GM12878 (cell line): ENCODE measurements at regions not wholly inside any gene's neighbourhood (a gene's known extent, or its start where the extent isn't known, plus 50 kb on each side); places are given as distances from the start of the nearest gene placed in this dataset.

Experiments
- ATAC-seq: fragments of 200-7000 bp; cut with Tn5 transposase; 3 replicates; pipeline ENCODE4 v1.9.1; 2020; ENCODE audit warnings: mild to moderate bottlenecking, moderate library complexity
- BruUV-seq: library from RNA; stranded (reverse); fragments of 400-500 nt; replicated peaks from 2 replicates; lab custom pipeline; 2021; lab: Mats Ljungman, UMichigan
- CTCF ChIA-PET: fragments of 300-600 bp; sonication (Branson Sonifier 250); formaldehyde crosslinking; extraction: SDS; loops from one replicate; lab custom pipeline; 2021; ENCODE audit warnings: inconsistent platforms; lab: Yijun Ruan, JAX
- POLR2A ChIA-PET: fragments of 350-600 bp; formaldehyde crosslinking; extraction: SDS; loops from one replicate; lab custom pipeline; 2021; ENCODE audit warnings: inconsistent platforms; lab: Charles Lee
- RAD21 ChIA-PET: fragments of 300-600 bp; sonication (Branson Sonifier 250); formaldehyde crosslinking; loops from one replicate; lab custom pipeline; 2023; ENCODE audit warnings: antibody characterized with exemption; ENCODE audit not compliant: unreplicated experiment; lab: Charles Lee
- SMC1A ChIA-PET: fragments of 300-600 bp; sonication (Branson Sonifier 250); formaldehyde crosslinking; loops from one replicate; lab custom pipeline; 2023; ENCODE audit not compliant: unreplicated experiment, uncharacterized antibody; lab: Charles Lee
- DNase-seq: peaks from one replicate; pipeline ENCODE4 v3.0.0-alpha.2; 2011; ENCODE audit warnings: low read depth, low spot score
- FAIRE-seq: peaks from 3 replicates; lab custom pipeline; 2011; peaks lifted over from hg19 to GRCh38; lab: Jason Lieb, UNC
- H2AFZ ChIP-seq: 2 replicates; pipeline ENCODE4 v1.6.0; 2011; ENCODE audit warnings: low read depth, low read length, control low read depth; ENCODE audit not compliant: control insufficient read depth
- H3K27ac ChIP-seq: 2 replicates; pipeline ENCODE4 v1.5.1; 2011; ENCODE audit warnings: control low read depth; ENCODE audit not compliant: control insufficient read depth, insufficient read depth
- H3K27me3 ChIP-seq, 2 experiments: replicated peaks in 1 of 2; 2 replicates each; pipeline versions ENCODE4 v1.6.0 to v1.6.1; 2011; ENCODE audit warnings: low read length in 1 of 2; ENCODE audit not compliant: control insufficient read depth in 2 of 2, insufficient read depth in 2 of 2
- H3K36me3 ChIP-seq, 2 experiments: 2 replicates each; pipeline ENCODE4 v1.5.1; 2011; ENCODE audit warnings: low read length in 1 of 2; ENCODE audit not compliant: control insufficient read depth in 2 of 2, insufficient read depth in 2 of 2
- H3K4me1 ChIP-seq: 2 replicates; pipeline ENCODE4 v1.6.1; 2011; ENCODE audit warnings: mild to moderate bottlenecking, low read length, moderate library complexity, mixed read lengths; ENCODE audit not compliant: control insufficient read depth, insufficient read depth
- H3K4me2 ChIP-seq: 2 replicates; pipeline ENCODE4 v1.6.0; 2011; ENCODE audit warnings: control low read depth; ENCODE audit not compliant: control insufficient read depth, insufficient read depth
- H3K4me3 ChIP-seq: fragments of 200-600 bp; sonication (generic); 2 replicates; pipeline ENCODE4 v1.5.1; 2016
- H3K79me2 ChIP-seq: 2 replicates; pipeline ENCODE4 v1.6.0; 2011; ENCODE audit warnings: low read length; ENCODE audit not compliant: control insufficient read depth, insufficient read depth
- H3K9ac ChIP-seq: 2 replicates; pipeline ENCODE4 v1.8.0; 2011; ENCODE audit warnings: low read length, control low read depth, mixed read lengths; ENCODE audit not compliant: control insufficient read depth, insufficient read depth
- H3K9me3 ChIP-seq: replicated peaks from 3 replicates; pipeline ENCODE4 v1.5.1; 2011; ENCODE audit warnings: mild to moderate bottlenecking, low read length; ENCODE audit not compliant: control insufficient read depth, insufficient read depth
- H4K20me1 ChIP-seq: 2 replicates; pipeline ENCODE4 v1.6.0; 2011; ENCODE audit not compliant: control insufficient read depth, insufficient read depth
- BRCA1 ChIP-seq: IDR thresholded peaks from 2 replicates; pipeline ENCODE4 v1.6.1; 2011; ENCODE audit warnings: low read depth, low read length, improper control_type of control experiment
- CREM ChIP-seq: IDR thresholded peaks from 2 replicates; pipeline ENCODE4 v1.6.1; 2014; ENCODE audit warnings: antibody characterized with exemption, low read depth
- FOXM1 ChIP-seq: IDR thresholded peaks from 2 replicates; pipeline ENCODE4 v1.6.1; 2012; ENCODE audit warnings: low read depth, mild to moderate bottlenecking, inconsistent platforms, low read length, moderate library complexity
- GABPA ChIP-seq: IDR thresholded peaks from 2 replicates; pipeline ENCODE4 v1.6.1; 2014; ENCODE audit warnings: antibody characterized with exemption, low read depth, mild to moderate bottlenecking, inconsistent platforms
- KAT2A ChIP-seq: conservative IDR thresholded peaks from 2 replicates; pipeline ENCODE4 v1.6.1; 2011; ENCODE audit warnings: low read depth, low read length; ENCODE audit not compliant: control insufficient read depth
- SMC3 ChIP-seq: IDR thresholded peaks from 2 replicates; pipeline ENCODE4 v1.6.1; 2011; ENCODE audit warnings: low read length, improper control_type of control experiment, borderline replicate concordance
- SUPT20H ChIP-seq: IDR thresholded peaks from 2 replicates; pipeline ENCODE4 v1.6.1; 2011; ENCODE audit warnings: low read depth, mild to moderate bottlenecking, low read length, moderate library complexity, borderline replicate concordance; ENCODE audit not compliant: control insufficient read depth
- SUZ12 ChIP-seq: fragments of 200-600 bp; sonication (generic); IDR thresholded peaks from one replicate; pipeline ENCODE4 v1.6.1; 2018; ENCODE audit warnings: antibody characterized with exemption, mild to moderate bottlenecking; ENCODE audit not compliant: unreplicated experiment
- TCF3 ChIP-seq: IDR thresholded peaks from 2 replicates; pipeline ENCODE4 v1.6.1; 2012; ENCODE audit warnings: low read depth, mild to moderate bottlenecking, low read length, borderline replicate concordance; ENCODE audit not compliant: insufficient read depth
- TCF7 ChIP-seq: IDR thresholded peaks from 2 replicates; pipeline ENCODE4 v1.6.1; 2014; ENCODE audit warnings: antibody characterized with exemption, borderline replicate concordance
- WGBS: methylation state at CpG from one replicate; pipeline ENCODE4 v1.1.6; 2016; ENCODE audit warnings: low lambda C conversion rate; ENCODE audit not compliant: insufficient replicate concordance, insufficient coverage; ENCODE audit errors: missing lambda C conversion rate; 5-methylcytosine and 5-hydroxymethylcytosine counted together
- in situ Hi-C: fragments of 300-500 bp; cut with MboI; formaldehyde crosslinking; loops from 9 replicates; pipeline ENCODE4 v1.14.3; 2018; ENCODE audit warnings: mixed read lengths
- intact Hi-C: fragments of 100-400 bp; cut with micrococcal nuclease; formaldehyde crosslinking; loops from one replicate; pipeline ENCODE4 v1.14.2; 2022; ENCODE audit not compliant: unreplicated experiment
- TF ChIP-seq, protein P1 (sequence below): fragments of 450-650 bp; IDR thresholded peaks from 2 replicates; pipeline ENCODE4 v1.6.1; 2017; ENCODE audit warnings: mild to moderate bottlenecking, moderate library complexity
- TF ChIP-seq, protein P2 (sequence below): fragments of 450-650 bp; IDR thresholded peaks from 2 replicates; pipeline ENCODE4 v1.6.1; 2017; ENCODE audit warnings: borderline replicate concordance

DNA sequence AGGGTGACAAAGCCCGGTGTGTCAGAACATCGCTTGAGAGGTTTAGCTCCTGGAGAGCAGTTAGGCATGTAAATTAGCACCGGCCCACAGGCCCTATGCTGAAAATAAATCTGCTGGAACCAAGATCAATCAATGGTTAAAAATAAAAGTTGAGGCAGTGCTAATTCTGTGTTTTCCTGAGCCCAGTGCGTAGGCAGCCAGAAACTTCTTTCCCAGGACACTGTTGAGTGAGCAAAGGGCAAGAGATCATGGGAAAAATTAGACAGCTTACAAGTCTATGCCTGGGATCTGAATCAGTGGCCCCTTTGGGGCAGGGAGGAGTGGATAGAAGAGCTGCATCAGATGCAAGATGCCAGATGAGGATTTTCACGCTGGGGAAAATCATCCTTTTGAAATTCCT, 539.2 kb downstream of the BUD13 start:
- TF ChIP-seq KAT2A (no peak), SUPT20H (no peak), TCF7 (no peak), SUZ12 (no peak), SMC3 (no peak), FOXM1 (no peak), TCF3 (no peak), CREM (no peak), BRCA1 (no peak), GABPA (no peak)
- TF ChIP-seq, protein P1, sequence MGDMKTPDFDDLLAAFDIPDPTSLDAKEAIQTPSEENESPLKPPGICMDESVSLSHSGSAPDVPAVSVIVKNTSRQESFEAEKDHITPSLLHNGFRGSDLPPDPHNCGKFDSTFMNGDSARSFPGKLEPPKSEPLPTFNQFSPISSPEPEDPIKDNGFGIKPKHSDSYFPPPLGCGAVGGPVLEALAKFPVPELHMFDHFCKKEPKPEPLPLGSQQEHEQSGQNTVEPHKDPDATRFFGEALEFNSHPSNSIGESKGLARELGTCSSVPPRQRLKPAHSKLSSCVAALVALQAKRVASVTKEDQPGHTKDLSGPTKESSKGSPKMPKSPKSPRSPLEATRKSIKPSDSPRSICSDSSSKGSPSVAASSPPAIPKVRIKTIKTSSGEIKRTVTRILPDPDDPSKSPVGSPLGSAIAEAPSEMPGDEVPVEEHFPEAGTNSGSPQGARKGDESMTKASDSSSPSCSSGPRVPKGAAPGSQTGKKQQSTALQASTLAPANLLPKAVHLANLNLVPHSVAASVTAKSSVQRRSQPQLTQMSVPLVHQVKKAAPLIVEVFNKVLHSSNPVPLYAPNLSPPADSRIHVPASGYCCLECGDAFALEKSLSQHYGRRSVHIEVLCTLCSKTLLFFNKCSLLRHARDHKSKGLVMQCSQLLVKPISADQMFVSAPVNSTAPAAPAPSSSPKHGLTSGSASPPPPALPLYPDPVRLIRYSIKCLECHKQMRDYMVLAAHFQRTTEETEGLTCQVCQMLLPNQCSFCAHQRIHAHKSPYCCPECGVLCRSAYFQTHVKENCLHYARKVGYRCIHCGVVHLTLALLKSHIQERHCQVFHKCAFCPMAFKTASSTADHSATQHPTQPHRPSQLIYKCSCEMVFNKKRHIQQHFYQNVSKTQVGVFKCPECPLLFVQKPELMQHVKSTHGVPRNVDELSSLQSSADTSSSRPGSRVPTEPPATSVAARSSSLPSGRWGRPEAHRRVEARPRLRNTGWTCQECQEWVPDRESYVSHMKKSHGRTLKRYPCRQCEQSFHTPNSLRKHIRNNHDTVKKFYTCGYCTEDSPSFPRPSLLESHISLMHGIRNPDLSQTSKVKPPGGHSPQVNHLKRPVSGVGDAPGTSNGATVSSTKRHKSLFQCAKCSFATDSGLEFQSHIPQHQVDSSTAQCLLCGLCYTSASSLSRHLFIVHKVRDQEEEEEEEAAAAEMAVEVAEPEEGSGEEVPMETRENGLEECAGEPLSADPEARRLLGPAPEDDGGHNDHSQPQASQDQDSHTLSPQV: no peak
- TF ChIP-seq, protein P2, sequence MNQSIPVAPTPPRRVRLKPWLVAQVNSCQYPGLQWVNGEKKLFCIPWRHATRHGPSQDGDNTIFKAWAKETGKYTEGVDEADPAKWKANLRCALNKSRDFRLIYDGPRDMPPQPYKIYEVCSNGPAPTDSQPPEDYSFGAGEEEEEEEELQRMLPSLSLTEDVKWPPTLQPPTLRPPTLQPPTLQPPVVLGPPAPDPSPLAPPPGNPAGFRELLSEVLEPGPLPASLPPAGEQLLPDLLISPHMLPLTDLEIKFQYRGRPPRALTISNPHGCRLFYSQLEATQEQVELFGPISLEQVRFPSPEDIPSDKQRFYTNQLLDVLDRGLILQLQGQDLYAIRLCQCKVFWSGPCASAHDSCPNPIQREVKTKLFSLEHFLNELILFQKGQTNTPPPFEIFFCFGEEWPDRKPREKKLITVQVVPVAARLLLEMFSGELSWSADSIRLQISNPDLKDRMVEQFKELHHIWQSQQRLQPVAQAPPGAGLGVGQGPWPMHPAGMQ: no peak
- RAD21 ChIA-PET: no interaction called here
- WGBS: 19% methylated on average over 5 of the region's 5 CpGs
- no peak for DNase-seq
- CTCF ChIA-PET: interaction anchor here (1.1 to 2.3 kb wide), 2 partner anchors 8 to 17 kb away, joined by 4 to 7 read pairs; no protein-coding TSS in a partner anchor
- ATAC-seq: no peak
- SMC1A ChIA-PET: no interaction called here
- no TSS peak for BruUV-seq
- H3K9ac ChIP-seq: no peak overlapping the region
- no peak overlapping the region for H2AFZ ChIP-seq
- no peak overlapping the region for H3K4me2 ChIP-seq
- intact Hi-C loops (no loop called here), in situ Hi-C loops (no loop called here)
- H3K36me3 ChIP-seq: no peaks in the 10 kb centered on the region
- POLR2A ChIA-PET: no interaction called here
- no peaks in the 10 kb centered on the region for H3K9me3 ChIP-seq
- H4K20me1 ChIP-seq: no peaks in the 10 kb centered on the region
- H3K79me2 ChIP-seq: no peaks in the 10 kb centered on the region
- no peaks in the 10 kb centered on the region for H3K4me1 ChIP-seq
- peaks cover 0 to 2% of the 10 kb centered on the region in 2 experiments; a peak in 1 of 4 replicates for H3K27me3 ChIP-seq
- H3K27ac ChIP-seq: no peak overlapping the region
- no peak for FAIRE-seq
- H3K4me3 ChIP-seq: no peak overlapping the region
